Skeletal muscle satellite cell (primary cell): ENCODE measurements at regions not wholly inside any gene's neighbourhood (a gene's known extent, or its start where the extent isn't known, plus 50 kb on each side); places are given as distances from the start of the nearest gene placed in this dataset.

Experiments used
- H3K27me3 ChIP-seq: 2 replicates; pipeline ENCODE4 v1.7.0; 2013; ENCODE audit warnings: low read length; ENCODE audit not compliant: control insufficient read depth, insufficient read depth
- H3K36me3 ChIP-seq: 2 replicates; pipeline ENCODE4 v1.7.0; 2013; ENCODE audit warnings: mild to moderate bottlenecking, control low read depth, low read length; ENCODE audit not compliant: insufficient read depth
- H3K4me1 ChIP-seq: 2 replicates; pipeline ENCODE4 v1.7.0; 2013; ENCODE audit warnings: low read length; ENCODE audit not compliant: control insufficient read depth, insufficient read depth
- H3K4me2 ChIP-seq: 2 replicates; pipeline ENCODE4 v1.7.0; 2013; ENCODE audit warnings: mild to moderate bottlenecking, low read length
- H3K4me3 ChIP-seq: 2 replicates; pipeline ENCODE4 v1.7.0; 2013; ENCODE audit warnings: low read length
- H3K9ac ChIP-seq: 2 replicates; pipeline ENCODE4 v1.7.0; 2013; ENCODE audit warnings: mild to moderate bottlenecking, low read depth, low read length, moderate library complexity
- H3K9me3 ChIP-seq: replicated peaks from 2 replicates; pipeline ENCODE4 v1.7.0; 2013; ENCODE audit warnings: mild to moderate bottlenecking, control low read depth, low read length

DNA sequence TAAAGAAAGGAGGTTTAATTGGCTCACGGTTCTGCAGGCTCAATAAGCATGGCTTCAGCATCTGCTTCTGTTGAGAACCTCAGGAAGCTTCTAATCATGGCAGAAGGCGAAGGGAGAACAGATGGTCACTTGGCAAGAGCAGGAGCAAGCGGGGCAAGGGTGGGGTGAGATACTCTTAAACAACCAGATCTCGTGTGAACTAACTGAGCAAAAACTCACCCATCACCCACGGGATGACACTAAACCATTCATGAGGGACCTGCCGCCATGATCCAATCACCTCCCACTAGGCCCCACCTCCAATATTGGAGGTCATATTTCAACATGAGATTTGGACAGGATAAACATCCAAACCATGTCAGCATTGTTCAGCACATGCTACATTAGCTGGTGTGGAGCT is 89.1 kb upstream of the HAND1 start:
- no peaks in the 10 kb centered on the region for H3K36me3 ChIP-seq
- no peak overlapping the region for H3K4me2 ChIP-seq
- H3K4me1 ChIP-seq = no peaks in the 10 kb centered on the region
- H3K9me3 ChIP-seq = no peaks in the 10 kb centered on the region
- H3K4me3 ChIP-seq = no peak overlapping the region
- H3K9ac ChIP-seq = no peak overlapping the region
- peaks cover 47% of the 10 kb centered on the region for H3K27me3 ChIP-seq

DNA sequence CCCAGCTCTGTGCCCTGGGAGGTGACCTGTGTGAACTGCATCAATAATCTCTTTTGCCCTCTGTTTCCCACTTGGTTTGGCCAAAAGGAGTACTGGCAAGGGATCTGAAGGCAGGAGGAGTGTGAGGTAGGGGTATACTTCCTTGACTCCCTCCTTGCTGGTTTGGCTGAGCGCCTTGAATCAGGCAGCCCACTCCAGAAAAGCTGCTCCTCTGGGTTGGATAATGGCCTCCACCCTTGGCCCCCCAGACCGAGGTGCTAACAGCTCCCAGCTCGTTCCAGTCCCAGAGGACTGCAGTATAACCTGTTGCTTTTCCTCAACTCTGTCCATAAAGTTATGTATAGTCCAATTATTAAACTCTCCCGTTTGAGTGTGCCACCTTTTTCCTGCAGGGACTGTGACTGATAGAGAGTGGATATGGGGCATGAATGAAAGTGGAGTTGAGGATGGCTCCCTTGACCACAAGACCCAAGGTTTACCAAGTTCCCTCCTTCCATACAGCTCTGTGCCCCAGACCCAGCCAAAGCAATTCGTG is 88.2 kb upstream of the HAND1 start:
- Histone ChIP-seq H3K9me3 (no peaks in the 10 kb centered on the region), H3K4me2 (no peak overlapping the region), H3K4me1 (no peaks in the 10 kb centered on the region), H3K4me3 (no peak overlapping the region), H3K27me3 (peaks cover 39% of the 10 kb centered on the region), H3K9ac (no peak overlapping the region), H3K36me3 (no peaks in the 10 kb centered on the region)

DNA sequence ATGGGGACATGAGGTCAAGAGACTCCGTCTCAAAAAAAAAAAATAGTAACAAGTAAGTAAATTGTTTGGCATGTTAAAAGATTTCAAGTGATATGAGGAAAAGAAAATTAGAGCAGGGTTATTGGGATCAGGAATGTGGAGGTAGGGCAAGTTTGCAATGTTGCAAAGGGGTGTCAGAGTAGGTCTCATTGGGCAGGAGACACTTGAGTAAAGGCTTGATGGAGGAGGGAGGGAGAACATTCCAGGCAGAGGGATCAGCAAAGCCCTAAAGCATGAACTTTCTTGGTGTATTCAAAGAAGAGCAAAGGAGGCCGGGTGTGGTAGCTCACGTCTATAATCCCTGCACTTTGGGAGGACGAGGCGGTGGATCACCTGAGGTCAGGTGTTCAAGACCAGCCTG is 87.1 kb upstream of the HAND1 start:
- Histone ChIP-seq H3K4me3 (no peak overlapping the region), H3K9ac (no peak overlapping the region), H3K9me3 (no peaks in the 10 kb centered on the region), H3K36me3 (no peaks in the 10 kb centered on the region), H3K27me3 (peaks cover 29% of the 10 kb centered on the region), H3K4me1 (no peaks in the 10 kb centered on the region), H3K4me2 (no peak overlapping the region)

DNA sequence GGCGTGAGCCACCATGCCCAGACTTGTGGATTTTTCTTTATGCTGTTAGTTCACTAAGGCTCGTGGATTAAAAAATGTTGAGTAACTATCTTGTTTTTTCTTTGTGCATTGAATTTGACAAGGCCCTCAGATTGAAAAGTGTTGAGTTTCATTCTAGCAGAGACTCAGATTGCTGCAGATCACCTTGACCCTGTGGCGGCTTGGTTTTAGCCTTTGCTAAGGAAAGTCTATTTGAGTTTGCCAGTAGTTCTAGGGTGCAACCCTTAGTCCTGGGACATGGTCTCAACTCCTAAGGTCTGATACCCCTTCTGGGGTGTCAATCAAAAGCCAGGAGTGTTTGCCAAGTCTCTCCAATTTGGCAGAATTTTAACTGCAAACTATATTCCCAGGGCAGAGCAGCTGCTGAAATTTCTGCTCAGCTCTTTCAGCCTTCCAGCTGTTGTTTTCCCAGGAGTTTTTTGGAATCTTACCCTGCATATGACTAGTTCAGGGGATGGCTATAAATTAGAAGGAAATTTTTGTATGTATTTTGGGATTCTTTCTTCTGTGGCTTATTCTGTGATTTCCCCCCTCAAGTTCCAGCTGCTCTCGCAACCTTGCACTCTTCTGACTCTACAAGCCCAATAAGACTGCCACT is 84.3 kb upstream of the HAND1 start:
- Histone ChIP-seq H3K4me3 (no peak overlapping the region), H3K4me2 (no peak overlapping the region), H3K9ac (no peak overlapping the region), H3K9me3 (no peaks in the 10 kb centered on the region), H3K4me1 (no peaks in the 10 kb centered on the region), H3K27me3 (peaks cover 38% of the 10 kb centered on the region), H3K36me3 (no peaks in the 10 kb centered on the region)

DNA sequence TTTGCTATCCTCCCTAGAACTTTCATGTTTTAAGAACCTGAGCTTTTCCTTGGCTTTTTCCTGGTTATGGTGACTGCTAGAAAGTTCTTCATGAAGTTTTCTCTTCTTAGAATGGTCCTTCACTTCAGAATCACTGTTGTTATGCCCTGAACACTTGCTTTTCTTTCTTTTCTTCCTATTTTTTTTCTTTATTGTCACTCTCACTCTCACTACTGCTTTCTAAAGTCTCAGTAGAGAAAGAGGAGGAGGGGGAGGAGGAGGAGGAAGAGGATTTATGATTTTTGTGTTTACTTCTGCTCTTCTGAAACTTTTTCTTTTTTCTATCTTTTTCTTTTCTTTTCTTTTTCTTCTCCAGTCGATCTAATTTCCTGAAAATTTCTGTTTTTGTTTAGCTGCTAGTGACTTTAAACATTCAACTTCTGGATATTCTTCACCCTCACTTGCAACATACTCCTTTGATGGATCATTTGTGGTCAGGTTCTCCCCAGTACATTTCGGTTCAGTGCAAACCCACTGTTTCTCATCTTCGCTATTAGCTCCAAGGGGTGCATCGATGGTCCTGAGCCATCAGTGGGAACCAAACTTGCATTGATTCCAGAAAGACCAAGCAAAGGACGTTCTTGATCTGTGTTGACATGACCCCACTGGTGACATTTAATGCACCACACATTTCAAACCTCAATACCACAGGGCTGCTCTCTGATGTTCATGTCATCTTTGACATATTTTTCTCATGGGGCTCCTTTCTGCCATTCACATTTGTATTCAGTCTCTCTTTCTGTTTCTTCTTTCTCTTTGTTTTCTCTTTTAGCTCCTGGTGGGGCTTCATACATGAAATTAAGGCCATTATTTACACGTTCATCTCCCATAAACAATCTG is 81.6 kb upstream of the HAND1 start:
- H3K36me3 ChIP-seq = no peaks in the 10 kb centered on the region
- no peak overlapping the region for H3K4me3 ChIP-seq
- no peak overlapping the region for H3K4me2 ChIP-seq
- no peaks in the 10 kb centered on the region for H3K9me3 ChIP-seq
- no peaks in the 10 kb centered on the region for H3K4me1 ChIP-seq
- H3K27me3 ChIP-seq = peaks cover 18% of the 10 kb centered on the region
- no peak overlapping the region for H3K9ac ChIP-seq

DNA sequence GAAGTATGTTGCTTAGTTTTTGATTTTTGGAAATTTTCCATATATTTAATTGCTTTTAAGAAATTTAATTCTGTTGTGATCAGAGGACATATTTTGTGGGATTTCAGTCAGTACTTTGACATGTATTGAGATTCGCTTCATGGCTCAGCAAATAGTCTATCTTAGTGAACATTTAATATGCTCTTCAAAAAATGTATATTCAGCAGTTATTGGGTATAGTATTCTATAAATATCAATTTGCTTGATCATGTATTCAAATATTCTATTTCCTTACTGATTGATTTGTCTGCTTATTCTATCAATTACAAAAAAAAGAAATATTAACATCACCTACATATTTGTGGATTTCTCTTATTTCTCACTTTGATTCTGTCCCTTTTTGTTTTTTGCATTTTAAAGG is 79.5 kb upstream of the HAND1 start:
- H3K4me1 ChIP-seq = no peaks in the 10 kb centered on the region
- no peak overlapping the region for H3K4me2 ChIP-seq
- peaks cover 12% of the 10 kb centered on the region for H3K27me3 ChIP-seq
- no peaks in the 10 kb centered on the region for H3K36me3 ChIP-seq
- no peak overlapping the region for H3K4me3 ChIP-seq
- no peak overlapping the region for H3K9ac ChIP-seq
- H3K9me3 ChIP-seq = no peaks in the 10 kb centered on the region

DNA sequence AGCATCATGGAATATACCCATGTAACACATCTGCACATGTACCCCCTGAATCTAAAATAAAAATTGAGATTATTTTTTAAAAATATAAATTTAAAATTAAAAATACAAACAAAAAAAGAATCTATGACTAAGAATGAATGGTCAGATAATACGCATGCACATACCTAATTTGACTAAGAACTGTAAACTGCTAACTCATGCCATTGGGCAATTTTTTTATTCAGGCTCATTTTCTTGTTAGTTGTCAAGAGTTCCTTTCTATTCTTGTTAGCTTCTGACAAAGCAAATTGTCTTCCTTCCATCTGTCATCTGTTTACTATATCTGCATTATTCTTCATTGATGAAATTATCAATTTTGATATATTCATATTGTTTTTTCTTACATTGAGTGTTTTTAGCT is 69.5 kb upstream of the HAND1 start:
- Histone ChIP-seq H3K4me2 (no peak overlapping the region), H3K9ac (no peak overlapping the region), H3K4me1 (no peaks in the 10 kb centered on the region), H3K36me3 (no peaks in the 10 kb centered on the region), H3K27me3 (peaks cover 68% of the 10 kb centered on the region), H3K9me3 (no peaks in the 10 kb centered on the region), H3K4me3 (no peak overlapping the region)

DNA sequence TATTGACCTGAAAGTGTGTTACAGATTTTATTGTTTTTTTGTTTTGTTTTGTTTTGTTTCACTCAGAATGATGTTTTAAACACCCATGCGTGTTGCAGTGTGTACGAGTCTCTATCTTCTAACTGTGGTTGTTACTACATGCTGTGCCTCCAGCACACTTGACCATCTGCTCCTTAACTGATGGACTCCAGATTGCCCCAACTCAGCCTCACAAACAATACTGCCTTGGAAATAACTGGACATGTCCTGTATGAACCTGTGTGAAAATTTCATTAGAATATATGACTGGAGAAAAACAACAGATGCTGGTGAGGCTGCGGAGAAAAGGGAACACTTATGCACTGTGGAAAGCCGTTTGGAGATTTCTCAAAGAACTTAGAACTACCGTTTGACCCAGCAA is 68.7 kb upstream of the HAND1 start:
- no peaks in the 10 kb centered on the region for H3K36me3 ChIP-seq
- no peak overlapping the region for H3K4me3 ChIP-seq
- no peaks in the 10 kb centered on the region for H3K4me1 ChIP-seq
- no peak overlapping the region for H3K9ac ChIP-seq
- no peak overlapping the region for H3K4me2 ChIP-seq
- peaks cover 77% of the 10 kb centered on the region for H3K27me3 ChIP-seq
- H3K9me3 ChIP-seq = no peaks in the 10 kb centered on the region

DNA sequence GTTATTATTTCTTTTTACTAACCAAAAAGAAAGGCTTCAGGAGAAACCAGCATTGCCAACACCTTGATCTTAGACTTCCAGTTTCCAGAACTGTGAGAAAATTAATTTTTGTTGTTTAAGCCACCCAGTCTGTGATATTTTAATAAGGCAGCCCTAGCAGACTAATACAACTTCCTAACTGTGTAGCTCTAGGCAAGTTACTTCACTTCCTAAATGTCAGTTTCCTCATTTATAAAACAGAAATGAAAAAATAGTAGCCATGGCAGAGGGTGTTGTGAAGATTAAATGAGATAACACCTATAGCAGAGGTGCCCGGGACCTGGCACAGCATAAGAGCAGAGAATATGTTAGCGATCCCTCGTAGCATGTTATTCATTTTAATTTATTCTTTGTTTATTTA is 66.6 kb upstream of the HAND1 start:
- H3K4me2 ChIP-seq = no peak overlapping the region
- peaks cover 79% of the 10 kb centered on the region for H3K27me3 ChIP-seq
- no peak overlapping the region for H3K4me3 ChIP-seq
- H3K9ac ChIP-seq = no peak overlapping the region
- H3K9me3 ChIP-seq = no peaks in the 10 kb centered on the region
- H3K36me3 ChIP-seq = no peaks in the 10 kb centered on the region
- H3K4me1 ChIP-seq = no peaks in the 10 kb centered on the region

DNA sequence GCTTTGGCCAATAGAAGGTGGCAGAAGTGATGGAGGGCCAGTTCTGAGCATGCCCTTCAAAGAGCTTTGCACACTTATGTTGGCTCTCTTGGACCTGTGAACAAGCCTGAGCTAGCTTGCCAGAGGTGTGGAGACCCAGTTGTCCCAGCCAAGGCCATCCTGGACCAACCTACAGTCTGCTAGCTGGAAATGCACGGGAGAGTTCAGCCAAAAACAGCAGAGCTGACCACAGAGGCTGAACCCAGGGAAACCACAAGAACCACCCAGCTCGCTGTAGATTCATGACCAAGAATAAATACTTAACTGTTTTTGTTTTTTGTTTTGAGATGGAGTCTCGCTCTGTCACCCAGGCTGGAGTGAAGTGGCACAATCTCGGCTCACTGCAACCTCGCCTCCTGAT is 65.4 kb upstream of the HAND1 start:
- no peaks in the 10 kb centered on the region for H3K4me1 ChIP-seq
- no peaks in the 10 kb centered on the region for H3K9me3 ChIP-seq
- no peak overlapping the region for H3K4me2 ChIP-seq
- no peak overlapping the region for H3K9ac ChIP-seq
- no peaks in the 10 kb centered on the region for H3K36me3 ChIP-seq
- peaks cover 84% of the 10 kb centered on the region for H3K27me3 ChIP-seq
- no peak overlapping the region for H3K4me3 ChIP-seq

DNA sequence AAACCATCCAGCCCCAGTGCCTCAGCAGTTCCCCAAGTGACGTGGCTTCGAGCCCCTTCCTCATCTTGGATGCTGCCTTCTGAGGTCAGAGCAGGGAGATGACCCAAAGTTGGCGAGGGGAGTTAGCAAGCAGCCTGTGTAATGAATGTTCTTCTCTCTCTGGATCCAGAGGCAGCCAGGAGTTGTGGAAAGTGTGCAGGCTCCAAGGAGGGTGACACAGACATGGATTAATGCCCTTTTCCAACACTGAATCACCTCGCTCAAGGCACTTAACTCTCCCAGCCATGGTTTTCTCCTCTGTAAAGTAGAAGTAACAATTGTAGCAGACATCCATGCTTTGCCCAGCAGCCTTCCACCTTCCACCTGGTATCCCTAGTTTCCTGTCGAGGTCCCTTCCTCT is 64.6 kb upstream of the HAND1 start:
- H3K9ac ChIP-seq = no peak overlapping the region
- H3K27me3 ChIP-seq = peaks cover 84% of the 10 kb centered on the region

DNA sequence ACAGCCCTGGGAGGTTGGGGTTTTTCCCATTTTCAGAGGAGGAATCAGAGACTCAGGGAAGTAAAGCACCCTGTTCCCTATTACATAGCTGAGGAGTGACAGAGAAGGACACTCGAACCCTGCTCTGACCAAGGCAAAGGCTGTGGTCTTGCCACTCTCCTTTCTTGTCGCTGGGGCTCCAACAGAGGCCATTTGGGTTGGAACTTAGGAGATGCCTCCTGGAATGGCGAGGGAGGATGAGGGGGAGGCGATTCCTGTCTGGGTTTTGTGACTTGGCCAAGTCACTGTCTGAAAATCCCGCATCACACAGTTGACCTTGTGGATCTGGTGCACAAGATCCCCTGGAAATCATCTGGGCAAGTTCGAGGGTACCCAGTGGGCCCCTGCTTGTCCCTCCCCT is 64.0 kb upstream of the HAND1 start:
- H3K4me1 ChIP-seq = no peaks in the 10 kb centered on the region
- no peak overlapping the region for H3K4me2 ChIP-seq
- H3K27me3 ChIP-seq = peaks cover 86% of the 10 kb centered on the region
- H3K9me3 ChIP-seq = no peaks in the 10 kb centered on the region
- H3K9ac ChIP-seq = no peak overlapping the region
- no peaks in the 10 kb centered on the region for H3K36me3 ChIP-seq
- no peak overlapping the region for H3K4me3 ChIP-seq

More for the DNA sequence above, 64.6 kb upstream of the HAND1 start:
- no peaks in the 10 kb centered on the region for H3K4me1 ChIP-seq
- H3K4me3 ChIP-seq = no peak overlapping the region
- H3K4me2 ChIP-seq = no peak overlapping the region
- H3K9me3 ChIP-seq = no peaks in the 10 kb centered on the region
- H3K36me3 ChIP-seq = no peaks in the 10 kb centered on the region
